ENCODE measurements at regions not wholly inside any gene's neighbourhood (a gene's known extent, or its start where the extent isn't known, plus 50 kb on each side); places are given as distances from the start of the nearest gene placed in this dataset.

DNA sequence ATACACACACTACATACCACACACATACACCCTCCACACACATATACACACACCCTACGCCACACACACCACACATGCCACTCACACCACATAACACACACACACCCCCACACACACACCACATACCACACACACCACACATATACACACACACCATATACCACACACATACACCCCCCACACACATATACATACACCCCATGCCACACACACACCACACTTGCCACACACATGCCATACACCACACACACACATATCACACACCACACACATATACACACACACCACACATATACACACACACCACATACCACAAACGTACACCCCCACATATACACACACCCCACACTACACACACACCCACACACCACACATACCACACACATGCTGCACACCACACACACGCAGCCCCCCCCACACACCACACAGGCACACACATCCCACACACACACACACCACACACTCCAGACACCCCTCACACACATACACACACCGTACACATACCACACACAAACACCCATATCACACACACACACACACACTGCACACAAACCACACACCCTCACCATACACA, 76.7 kb upstream of the TMPRSS2 start:
- H3K4me3 ChIP-seq (ENCODE audit: low read depth, low read length), result no peak overlapping the region
- no peak for DNase-seq (ENCODE audit: low read depth)
- TF ChIP-seq, protein P1, sequence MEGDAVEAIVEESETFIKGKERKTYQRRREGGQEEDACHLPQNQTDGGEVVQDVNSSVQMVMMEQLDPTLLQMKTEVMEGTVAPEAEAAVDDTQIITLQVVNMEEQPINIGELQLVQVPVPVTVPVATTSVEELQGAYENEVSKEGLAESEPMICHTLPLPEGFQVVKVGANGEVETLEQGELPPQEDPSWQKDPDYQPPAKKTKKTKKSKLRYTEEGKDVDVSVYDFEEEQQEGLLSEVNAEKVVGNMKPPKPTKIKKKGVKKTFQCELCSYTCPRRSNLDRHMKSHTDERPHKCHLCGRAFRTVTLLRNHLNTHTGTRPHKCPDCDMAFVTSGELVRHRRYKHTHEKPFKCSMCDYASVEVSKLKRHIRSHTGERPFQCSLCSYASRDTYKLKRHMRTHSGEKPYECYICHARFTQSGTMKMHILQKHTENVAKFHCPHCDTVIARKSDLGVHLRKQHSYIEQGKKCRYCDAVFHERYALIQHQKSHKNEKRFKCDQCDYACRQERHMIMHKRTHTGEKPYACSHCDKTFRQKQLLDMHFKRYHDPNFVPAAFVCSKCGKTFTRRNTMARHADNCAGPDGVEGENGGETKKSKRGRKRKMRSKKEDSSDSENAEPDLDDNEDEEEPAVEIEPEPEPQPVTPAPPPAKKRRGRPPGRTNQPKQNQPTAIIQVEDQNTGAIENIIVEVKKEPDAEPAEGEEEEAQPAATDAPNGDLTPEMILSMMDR (IDR thresholded peaks at IDR 0.05; ENCODE audit: insufficient read depth, low read length), result no peak

DNA sequence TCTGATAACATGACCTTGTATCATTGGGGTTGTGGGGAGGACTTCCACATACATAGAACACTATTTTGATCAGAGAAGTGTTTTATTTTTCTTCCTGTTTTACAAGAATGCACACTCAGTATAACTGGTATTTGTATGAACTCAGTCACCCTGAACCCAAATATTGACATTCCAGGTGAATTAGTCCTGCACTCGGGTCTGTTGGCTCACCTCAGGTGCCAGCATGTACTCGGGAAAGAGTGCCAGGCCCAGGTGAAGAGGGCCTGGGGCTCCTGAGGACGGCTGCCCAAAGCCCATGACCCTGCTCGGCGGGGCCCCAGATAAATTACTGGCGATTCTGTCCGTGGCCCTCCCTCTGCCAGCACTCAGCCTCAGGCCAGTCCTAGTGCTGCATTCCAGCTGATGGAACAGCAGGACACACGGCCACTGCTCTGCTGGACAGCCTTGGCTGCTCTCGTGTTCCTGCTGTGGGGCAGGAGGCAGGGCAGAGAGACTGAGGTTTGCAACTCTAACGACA, 75.4 kb upstream of the TMPRSS2 start:
- TF ChIP-seq, protein P1 (IDR thresholded peaks at IDR 0.05; ENCODE audit: insufficient read depth, low read length), result no peak
- no peak for DNase-seq (ENCODE audit: low read depth)
- no peak overlapping the region for H3K4me3 ChIP-seq (ENCODE audit: low read depth, low read length)

DNA sequence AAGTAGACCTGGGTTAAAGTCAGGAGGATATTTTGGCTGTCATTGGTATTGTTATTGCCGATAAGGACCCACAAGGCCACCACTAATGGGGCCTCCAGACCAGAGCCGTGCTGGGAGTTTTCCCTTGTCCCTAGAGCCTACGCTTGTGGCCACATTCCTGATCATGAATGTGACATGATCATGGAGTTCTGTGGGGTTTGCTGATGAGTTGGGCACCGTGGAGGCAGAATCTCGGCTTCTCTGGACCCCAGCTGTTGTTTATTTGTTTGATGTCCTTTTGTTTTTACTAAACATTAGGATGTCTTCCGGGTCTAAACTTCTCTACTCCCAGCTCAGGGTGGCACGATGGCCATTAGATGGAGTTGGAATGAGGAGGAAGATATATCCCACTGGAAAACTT, 74.9 kb upstream of the TMPRSS2 start:
- TF ChIP-seq, protein P1 (IDR thresholded peaks at IDR 0.05; ENCODE audit: insufficient read depth, low read length), result no peak
- no peak overlapping the region for H3K4me3 ChIP-seq (ENCODE audit: low read depth, low read length)
- no peak for DNase-seq (ENCODE audit: low read depth)

DNA sequence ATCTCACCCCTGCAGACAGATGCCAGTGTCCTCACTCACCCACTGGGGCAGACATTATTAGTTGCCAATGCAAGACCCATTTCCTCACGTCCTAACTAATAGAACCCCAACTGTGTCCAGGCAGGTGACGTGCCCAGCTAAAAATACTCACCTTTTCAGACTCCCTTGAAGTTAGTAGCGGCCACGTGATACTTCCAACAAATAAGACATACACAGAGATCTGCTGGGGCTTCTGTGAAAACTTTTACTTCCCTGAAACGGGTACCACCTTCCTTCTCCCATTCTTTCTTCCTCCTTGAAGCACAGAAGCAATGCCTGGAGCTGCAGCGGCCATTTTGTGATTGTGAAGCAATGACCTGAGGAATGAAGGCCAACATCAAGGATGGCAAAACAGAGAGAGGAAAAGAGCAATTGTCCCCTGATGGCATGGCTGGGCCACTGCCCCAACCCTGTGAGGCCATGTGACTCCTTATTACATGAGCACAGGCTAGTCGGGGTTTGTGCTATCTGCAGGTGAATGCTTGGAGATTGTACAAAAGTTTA, 74.4 kb upstream of the TMPRSS2 start:
- TF ChIP-seq, protein P1 (IDR thresholded peaks at IDR 0.05; ENCODE audit: insufficient read depth, low read length), result no peak
- DNase-seq (ENCODE audit: low read depth), result no peak
- H3K4me3 ChIP-seq (ENCODE audit: low read depth, low read length), result no peak overlapping the region

DNA sequence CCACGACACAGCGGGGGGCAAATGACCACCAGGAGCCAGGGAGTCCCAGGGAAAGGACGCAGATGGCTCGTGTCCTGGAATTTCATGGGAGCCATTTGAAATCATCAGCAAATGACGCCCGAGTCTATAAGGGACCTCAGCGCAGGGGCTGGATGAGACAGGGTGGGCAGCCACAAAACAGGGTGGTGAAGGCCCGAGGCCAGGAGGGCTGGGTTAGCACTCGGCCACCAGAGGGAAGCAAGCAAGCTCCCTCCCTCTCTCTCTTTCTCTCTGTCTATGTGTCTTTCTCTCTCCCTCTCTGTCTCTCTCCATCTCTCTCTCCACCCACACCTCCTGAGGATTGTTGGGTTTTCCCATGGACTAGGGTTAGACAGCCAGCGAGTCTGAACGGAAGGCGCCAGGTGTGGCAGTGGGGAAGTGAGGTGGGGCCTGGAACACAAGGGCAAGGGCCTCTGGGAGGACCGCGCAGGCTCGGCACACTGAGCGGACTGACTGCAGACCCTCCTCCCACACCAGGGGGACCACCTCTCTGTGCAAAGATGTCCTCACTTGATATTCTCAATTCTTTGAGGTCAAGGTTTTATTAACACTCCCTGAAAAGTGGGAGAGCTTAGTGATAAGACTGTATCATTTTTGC, 73.8 kb upstream of the TMPRSS2 start:
- DNase-seq (ENCODE audit: low read depth), result no peak
- TF ChIP-seq, protein P1 (IDR thresholded peaks at IDR 0.05; ENCODE audit: insufficient read depth, low read length), result no peak
- H3K4me3 ChIP-seq (ENCODE audit: low read depth, low read length), result no peak overlapping the region

DNA sequence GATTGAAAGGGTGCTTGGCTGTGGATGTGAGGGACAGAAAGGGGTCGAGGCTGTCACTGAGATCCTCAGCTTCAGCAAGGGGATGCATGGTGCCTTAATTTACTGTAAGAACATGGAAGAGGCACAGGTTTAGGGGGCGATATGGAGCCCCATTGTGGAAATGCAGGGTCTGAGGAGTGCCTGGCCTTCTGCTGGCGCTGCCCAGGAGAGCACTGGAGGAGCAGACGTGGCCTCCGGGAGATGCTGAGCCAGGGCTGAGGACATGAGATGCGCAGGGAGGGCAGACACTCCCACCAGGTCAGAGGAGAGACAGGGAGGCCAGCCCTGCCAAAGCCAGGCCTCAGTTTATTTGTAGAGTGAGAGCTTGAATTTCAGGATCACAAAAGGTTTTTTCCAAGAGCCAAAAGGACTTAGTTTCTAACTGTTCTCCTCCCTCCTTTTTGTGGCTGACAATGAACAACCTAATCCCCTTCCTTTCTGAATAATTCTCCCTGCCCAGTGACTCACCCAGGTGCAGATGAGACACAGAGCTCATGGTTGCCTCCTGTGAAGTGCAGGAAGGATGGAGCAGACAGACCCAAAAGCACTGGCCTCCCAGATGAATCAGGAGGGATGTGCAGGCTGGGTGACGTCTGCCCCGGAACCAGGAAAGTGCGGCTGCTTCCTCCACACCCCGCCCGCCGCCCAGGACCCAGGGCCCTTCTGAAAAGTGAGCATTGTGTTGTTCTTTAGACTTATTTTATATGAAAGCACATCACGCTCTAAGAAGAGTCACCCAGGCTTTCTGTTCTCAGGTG, 73.0 kb upstream of the TMPRSS2 start:
- DNase-seq (ENCODE audit: low read depth), result no peak
- H3K4me3 ChIP-seq (ENCODE audit: low read depth, low read length), result no peak overlapping the region
- TF ChIP-seq, protein P1 (IDR thresholded peaks at IDR 0.05; ENCODE audit: insufficient read depth, low read length), result no peak
